Fibroblast of pulmonary artery (primary cell): ENCODE measurements at regions not wholly inside any gene's neighbourhood (a gene's known extent, or its start where the extent isn't known, plus 50 kb on each side); places are given as distances from the start of the nearest gene placed in this dataset.
A peak's percentile ranks its signal among the peaks of the same experiment; 100 is the strongest.
"Not testable (repeated sequence)": the region's sequence is repeated elsewhere in the genome, so short reads cannot be mapped to it uniquely, and the experiment has no call there.

Experiments
- DNase-seq: peaks from one replicate; pipeline ENCODE4 v3.0.0-alpha.2; 2010; ENCODE audit warnings: low read depth
- H3K4me3 ChIP-seq: replicated peaks from 2 replicates; pipeline ENCODE4 v1.5.1; 2011; ENCODE audit warnings: low read depth, mild to moderate bottlenecking, control low read depth, low read length, moderate library complexity
- CTCF ChIP-seq: IDR thresholded peaks from 2 replicates; pipeline ENCODE4 v1.5.1; 2011; ENCODE audit warnings: mild to moderate bottlenecking, control low read depth, low read length, inconsistent platforms; ENCODE audit errors: missing control alignments

GRCh38 chr21:35814858-35815619 is 245.3 kb downstream of the SETD4 start:
- no peak for TF ChIP-seq CTCF
- no peak for DNase-seq
- no peak overlapping the region for H3K4me3 ChIP-seq

GRCh38 chr21:35812679-35813078 is 247.6 kb downstream of the SETD4 start:
- no peak for TF ChIP-seq CTCF
- no peak overlapping the region for H3K4me3 ChIP-seq
- no peak for DNase-seq

GRCh38 chr21:35811191-35811806 is 249.0 kb downstream of the SETD4 start:
- DNase-seq, result no peak
- H3K4me3 ChIP-seq, result no peak overlapping the region
- TF ChIP-seq CTCF, result no peak

- no peak overlapping the region for H3K4me3 ChIP-seq
- no peak for DNase-seq
- no peak for TF ChIP-seq CTCF
Observed at GRCh38 chr21:35810431-35810970, 249.8 kb downstream of the SETD4 start.

- DNase-seq, result no peak
- H3K4me3 ChIP-seq, result no peak overlapping the region
- TF ChIP-seq CTCF, result no peak
Observed at GRCh38 chr21:35801391-35801790, 258.9 kb downstream of the SETD4 start.

GRCh38 chr21:35800796-35801385 is 259.4 kb downstream of the SETD4 start:
- H3K4me3 ChIP-seq, DNase-seq: not testable (repeated sequence)

- peak; percentile 9 for DNase-seq
- H3K4me3 ChIP-seq, result no peak overlapping the region
- no peak for TF ChIP-seq CTCF
Observed at GRCh38 chr21:35796844-35797243, 263.5 kb downstream of the SETD4 start.

- H3K4me3 ChIP-seq, DNase-seq: not testable (repeated sequence)
Observed at GRCh38 chr21:35794527-35794926, 265.8 kb downstream of the SETD4 start.
